CD4-positive, alpha-beta T cell treated with Interleukin-17A for 1 hour (primary cell): ENCODE measurements at regions not wholly inside any gene's neighbourhood (a gene's known extent, or its start where the extent isn't known, plus 50 kb on each side); places are given as distances from the start of the nearest gene placed in this dataset.
"Not testable (repeated sequence)": the region's sequence is repeated elsewhere in the genome, so short reads cannot be mapped to it uniquely, and the experiment has no call there.

Experiments used
- DNase-seq: peaks from one replicate; pipeline ENCODE4 v3.0.0-alpha.2; 2020

DNA sequence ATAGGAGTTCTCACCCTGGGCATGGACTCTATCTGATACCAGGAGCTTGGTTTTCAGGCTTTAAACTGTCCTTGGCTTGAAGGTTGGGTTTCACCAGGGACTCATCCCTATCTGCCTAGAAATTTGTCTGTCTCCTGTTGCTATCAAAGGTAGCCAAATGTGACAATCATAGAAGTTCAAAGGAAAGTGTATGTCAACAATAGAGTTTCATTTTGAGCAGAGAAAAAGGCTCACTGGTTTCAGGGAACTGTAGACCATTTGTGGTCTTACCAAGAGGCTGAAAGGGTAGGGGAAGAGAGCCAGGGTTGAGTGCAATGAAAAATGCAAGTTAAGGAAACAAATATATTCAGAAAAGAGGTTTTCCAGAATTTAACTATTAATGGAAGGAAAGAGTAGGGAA, 966.8 kb upstream of the CITED2 start:
- DNase-seq: no peak

GRCh38 chr6:140340795-140341194, 966.3 kb upstream of the CITED2 start:
- no peak for DNase-seq

DNA sequence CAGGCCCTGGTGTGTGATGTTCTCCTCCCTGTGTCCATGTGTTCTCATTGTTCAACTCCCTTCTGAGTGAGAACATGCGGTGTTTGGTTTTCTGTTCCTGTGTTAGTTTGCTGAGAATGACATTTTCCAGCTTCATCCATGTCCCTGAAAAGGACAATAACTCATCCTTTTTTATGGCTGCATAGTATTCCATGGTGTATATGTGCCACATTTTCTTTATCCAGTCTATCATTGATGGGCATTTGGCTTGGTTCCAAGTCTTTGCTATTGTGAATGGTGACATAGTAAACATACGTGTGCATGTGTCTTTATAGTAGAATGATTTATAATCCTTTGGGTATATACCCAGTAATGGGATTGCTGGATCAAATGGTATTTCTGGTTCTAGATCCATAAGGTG, 964.6 kb upstream of the CITED2 start:
- not testable (repeated sequence) for DNase-seq

DNA sequence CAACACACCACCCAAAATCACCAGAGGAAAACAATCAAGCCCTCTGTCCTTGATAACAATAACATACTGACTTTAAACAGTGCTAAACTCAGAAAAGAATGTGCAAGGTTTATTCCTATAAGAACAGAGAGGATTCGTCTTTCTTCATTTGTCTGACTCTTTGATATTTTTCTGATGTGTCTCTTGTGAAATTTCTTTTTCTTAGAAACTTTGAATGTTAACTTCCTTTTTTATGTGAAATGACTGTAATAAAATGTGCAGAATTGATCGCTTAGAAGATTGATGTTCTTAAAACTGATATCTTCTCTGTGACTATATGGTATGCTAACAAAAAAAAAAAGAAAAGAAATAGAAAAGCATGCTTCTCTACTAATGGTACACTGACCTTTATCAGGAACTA, 947.4 kb upstream of the CITED2 start:
- no peak for DNase-seq

DNA sequence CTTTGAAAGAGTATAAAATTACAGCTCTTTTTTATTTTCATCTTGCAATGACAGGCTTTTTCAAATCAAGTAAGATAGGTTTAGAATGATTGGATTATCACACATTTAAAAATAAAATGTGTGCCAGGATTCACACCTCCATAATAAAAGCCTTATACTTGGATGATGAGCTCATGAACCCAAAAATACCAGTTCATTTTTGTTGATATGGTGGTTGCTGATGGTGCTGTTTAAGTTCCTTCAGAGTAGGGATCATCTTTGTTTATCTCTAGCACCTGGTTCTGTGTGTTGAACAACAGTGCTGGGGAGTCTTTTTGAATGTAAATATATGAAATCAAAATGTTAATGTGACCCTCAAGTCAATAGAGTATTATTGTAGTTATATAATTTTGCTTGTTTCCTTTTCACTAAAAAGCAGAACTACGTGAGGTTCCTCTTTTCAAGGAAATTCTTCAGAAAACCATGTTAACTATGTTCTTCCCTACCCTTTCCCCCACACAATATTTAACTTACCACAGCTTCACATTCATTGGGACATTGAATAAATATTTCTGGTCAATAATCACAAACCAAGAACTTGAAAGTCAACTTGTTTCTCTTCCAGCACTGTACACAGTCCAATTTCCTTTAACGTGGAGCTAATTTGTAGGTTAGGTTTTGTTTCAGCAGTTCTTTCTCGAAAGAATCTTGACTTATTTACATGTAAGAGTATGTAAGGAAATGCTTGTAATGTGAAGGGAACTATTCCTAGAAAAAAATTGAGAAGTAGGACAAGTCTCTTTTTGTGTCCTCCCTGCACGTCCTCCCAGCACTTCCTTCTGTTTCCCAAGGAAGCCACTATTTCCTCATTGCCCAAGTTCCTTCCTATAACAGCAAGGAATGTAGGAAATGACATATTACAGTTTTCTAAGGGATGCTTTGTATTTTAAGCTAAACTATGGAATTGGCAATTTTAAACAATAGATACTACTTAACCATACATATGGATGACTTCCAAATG, 945.9 kb upstream of the CITED2 start:
- DNase-seq: no peak

DNA sequence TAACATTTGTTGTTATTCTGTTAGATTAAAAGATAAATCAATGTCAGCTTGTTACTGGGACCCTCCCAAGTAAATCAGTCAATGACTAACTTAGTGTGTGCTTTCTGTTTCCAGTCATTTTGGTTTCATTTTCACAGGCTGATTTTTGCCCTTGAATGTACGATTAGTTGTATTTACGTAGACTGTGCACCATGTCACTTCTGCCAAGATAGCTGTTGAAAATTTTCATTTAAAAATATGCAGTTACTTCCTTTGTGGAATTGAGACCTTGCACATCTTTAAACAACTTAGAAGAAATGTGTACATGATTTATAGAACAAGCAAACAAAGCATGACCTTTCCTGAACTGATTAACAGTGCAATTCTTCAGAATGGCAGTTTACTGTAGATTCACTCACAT, 944.8 kb upstream of the CITED2 start:
- DNase-seq: no peak

DNA sequence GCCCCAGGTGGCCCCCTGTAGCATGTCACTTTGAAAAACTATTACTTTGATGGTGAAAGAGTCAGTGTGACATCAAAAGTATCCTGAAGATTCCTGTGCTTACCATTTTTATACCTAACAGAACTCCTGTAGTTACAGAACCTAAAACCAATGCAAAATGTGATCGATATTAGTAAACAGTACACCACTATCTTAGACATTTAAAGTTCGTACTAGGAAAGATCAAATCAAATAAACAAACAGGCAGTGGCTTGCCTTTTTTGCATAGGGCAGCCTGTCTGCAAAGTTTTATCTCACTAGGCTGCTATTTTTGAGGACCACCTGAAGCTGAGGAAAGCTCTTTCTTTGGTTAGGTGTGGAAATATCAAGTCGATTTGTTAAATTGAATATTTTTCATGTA, 944.0 kb upstream of the CITED2 start:
- DNase-seq: no peak

DNA sequence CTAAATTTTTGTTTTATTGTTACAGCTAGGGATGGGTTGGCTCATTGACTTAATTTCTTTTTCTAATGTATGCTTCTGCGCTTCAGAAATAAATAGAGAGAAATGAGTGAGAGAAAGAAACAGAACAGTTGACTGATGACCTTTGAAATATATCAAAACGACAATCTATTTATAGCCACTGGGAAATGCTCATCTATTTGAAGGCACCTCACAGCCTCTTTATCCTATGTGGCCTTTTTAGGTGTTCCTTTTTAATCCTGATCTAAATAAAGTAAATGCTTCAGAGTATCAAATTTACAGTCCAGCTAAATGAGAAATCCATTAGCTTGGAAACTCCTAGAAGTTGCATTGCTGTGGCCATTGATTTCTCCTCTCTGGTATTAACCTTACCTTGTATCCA, 943.5 kb upstream of the CITED2 start:
- DNase-seq: no peak

- DNase-seq: no peak
These were observed 942.5 kb upstream of the CITED2 start for GRCh38 chr6:140316966-140317365.

DNA sequence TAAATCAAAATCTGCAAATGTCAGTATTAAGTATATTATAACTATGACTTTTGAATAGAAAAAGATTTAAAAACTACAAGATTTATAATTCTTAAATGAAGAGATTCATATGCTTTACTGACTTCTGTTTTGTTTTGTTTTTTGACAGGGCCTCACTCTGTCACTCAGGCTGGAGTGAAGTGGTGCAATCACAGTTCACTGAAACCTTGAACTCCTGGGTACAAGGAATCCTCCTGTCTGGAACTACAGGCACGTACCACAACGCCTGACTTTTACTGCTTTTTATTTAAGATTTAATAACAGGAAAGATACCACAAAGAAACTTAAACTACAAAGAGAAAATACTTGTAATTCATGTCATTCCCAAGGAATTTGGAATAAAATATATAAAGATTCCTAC, 940.2 kb upstream of the CITED2 start:
- no peak for DNase-seq

DNA sequence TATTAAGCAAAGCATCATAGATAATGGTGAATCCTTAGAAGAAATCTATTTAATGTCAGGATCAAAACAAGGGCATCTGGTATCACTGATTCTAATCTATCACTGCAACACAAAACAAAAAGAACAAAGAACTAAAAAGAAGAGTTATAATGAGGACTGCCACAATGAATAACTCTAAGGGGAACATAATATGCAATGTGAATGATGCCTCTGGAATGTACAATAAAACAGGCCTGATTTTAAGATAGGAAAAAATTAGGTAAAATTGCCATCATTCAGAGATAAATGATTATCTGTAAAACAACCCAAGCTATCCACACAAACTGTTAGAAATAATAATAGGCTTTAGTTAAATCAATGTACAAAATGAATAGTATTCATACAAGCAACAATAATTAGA, 936.7 kb upstream of the CITED2 start:
- DNase-seq: no peak

GRCh38 chr6:140303218-140303949, 928.9 kb upstream of the CITED2 start:
- DNase-seq: no peak

- no peak for DNase-seq
These were observed 925.9 kb upstream of the CITED2 start for GRCh38 chr6:140300331-140300730.

DNA sequence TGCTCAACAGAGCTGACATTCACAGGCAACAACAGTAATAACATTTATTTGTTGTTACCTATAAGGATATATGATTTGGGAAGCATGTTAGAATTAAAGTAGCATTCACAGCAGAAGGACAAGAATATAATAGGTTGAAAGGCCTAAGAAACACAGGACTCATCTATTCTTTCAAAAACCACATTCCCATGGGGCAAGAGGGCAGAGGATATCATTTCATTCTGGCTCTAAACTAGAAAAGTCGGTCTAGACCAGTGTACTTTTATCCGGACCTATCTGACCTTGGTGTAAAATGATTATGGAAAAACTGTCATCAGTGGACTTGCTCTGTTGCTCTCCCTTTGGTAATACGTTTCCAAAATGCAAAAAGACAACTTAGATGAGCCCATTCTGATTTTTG, 914.7 kb upstream of the CITED2 start:
- no peak for DNase-seq

GRCh38 chr6:140285998-140286690, 911.7 kb upstream of the CITED2 start:
- DNase-seq: no peak

GRCh38 chr6:140285471-140285870, 911.0 kb upstream of the CITED2 start:
- DNase-seq: no peak

GRCh38 chr6:140284871-140285270, 910.4 kb upstream of the CITED2 start:
- DNase-seq: no peak

- no peak for DNase-seq
These were observed 908.7 kb upstream of the CITED2 start for GRCh38 chr6:140283197-140283596.

- DNase-seq: no peak
These were observed 907.3 kb upstream of the CITED2 start for GRCh38 chr6:140281767-140282166.

DNA sequence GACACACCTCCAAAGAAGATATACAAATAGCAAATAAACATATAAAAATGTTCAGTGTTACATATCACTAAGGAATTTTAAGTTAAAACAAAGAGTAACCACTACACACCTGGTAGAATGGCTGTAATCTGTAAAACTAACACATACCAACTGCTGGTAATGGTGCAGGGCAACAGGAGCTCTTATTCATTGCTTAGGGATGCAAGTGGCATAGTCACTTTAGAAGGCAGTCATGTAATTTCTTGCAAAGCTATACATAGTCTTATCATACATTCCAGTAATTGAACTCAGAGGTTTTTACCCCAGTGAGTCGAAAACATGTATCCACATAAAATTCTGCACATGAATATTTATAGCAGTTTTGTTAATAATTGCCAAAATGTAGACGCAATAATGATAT, 906.8 kb upstream of the CITED2 start:
- DNase-seq: no peak

DNA sequence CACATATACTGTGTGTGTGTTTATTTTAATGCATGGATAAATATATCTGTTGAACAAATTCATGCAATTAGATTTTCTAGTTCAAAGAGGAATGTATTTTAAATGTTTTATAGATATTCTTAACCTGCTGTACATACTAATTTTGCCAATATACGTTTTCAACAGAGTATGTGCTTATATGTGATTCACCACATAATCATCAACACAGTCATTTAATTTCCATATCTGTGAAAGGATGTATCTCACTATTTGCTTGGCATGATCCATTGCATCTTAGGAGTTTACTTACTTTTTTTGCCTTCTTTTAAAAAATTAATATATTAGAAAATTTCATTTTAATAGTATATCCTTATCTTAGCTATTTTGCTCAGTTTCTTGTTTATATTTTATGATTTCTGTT, 902.3 kb upstream of the CITED2 start:
- no peak for DNase-seq

GRCh38 chr6:140276133-140276532, 901.7 kb upstream of the CITED2 start:
- DNase-seq: no peak

DNA sequence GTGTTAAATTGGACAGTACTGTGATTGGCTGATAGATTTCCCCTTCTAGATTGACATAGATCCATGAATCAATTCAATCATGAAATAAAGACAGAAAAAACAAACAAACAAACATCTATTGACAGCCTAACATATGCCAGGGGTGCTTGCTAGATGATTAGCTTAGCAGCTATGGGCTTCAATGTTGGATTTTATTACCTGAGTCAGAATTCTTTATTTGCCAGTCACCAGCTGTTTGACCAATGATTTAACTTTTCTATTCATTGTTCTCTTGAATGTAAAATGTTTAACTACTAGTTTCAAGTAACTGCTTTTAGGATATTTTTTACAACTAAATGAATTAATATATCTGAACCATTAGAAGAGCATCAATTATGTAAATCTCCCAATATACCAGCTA, 901.3 kb upstream of the CITED2 start:
- no peak for DNase-seq

DNA sequence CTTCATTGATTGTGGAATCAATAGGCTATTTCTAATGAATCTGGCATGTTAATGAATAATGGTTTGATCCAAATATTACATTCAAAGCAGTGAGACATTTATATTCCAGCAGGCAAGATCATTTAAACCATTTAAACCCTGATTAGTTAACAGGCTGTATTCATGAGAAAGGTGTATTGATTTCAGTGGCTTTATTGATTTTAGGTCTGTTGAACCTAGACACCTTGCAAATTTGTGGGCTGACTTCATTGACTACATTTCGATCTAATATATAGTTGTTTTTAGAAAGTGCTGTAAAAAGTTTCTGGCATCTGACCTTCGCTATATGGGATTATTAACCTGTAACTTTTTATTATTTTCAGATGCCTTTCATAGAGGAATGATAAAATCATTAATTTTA, 900.1 kb upstream of the CITED2 start:
- DNase-seq: no peak
